ENCODE measurements at regions not wholly inside any gene's neighbourhood (a gene's known extent, or its start where the extent isn't known, plus 50 kb on each side); places are given as distances from the start of the nearest gene placed in this dataset.

- TF ChIP-seq CTCF (IDR thresholded peaks at IDR 0.05): no peak
- no peak for TF ChIP-seq POLR2AphosphoS5 (IDR thresholded peaks at IDR 0.05)
- TF ChIP-seq POLR2A (IDR thresholded peaks at IDR 0.05): no peak
Observed at GRCh38 chr2:128449226-128450061, 130.8 kb upstream of the HS6ST1 start.

Measured in prostate gland (tissue), 2 donors.